ENCODE measurements at regions not wholly inside any gene's neighbourhood (a gene's known extent, or its start where the extent isn't known, plus 50 kb on each side); places are given as distances from the start of the nearest gene placed in this dataset.
"Not testable (repeated sequence)": the region's sequence is repeated elsewhere in the genome, so short reads cannot be mapped to it uniquely, and the experiment has no call there.

- no peaks in the 10 kb centered on the region for H3K27me3 ChIP-seq (ENCODE audit: control insufficient read depth, insufficient read depth, low read length)
- peaks cover 5% of the 10 kb centered on the region; the same call in 1 of the 2 replicates for H3K4me1 ChIP-seq (ENCODE audit: control insufficient read depth, insufficient read depth, low read length)
- no peaks in the 10 kb centered on the region for H3K36me3 ChIP-seq (ENCODE audit: control insufficient read depth, insufficient read depth, low read length)
- no peaks in the 10 kb centered on the region for H3K9me3 ChIP-seq (ENCODE audit: control insufficient read depth, insufficient read depth, low read depth, low read length)
- H3K9ac ChIP-seq (ENCODE audit: low read length) = no peak overlapping the region
- H3K4me3 ChIP-seq (ENCODE audit: low read depth, low read length) = no peak overlapping the region
- H3K27ac ChIP-seq (ENCODE audit: low read depth, low read length) = no peak overlapping the region
Measured at GRCh38 chr2:215833531-215834162, 179.7 kb downstream of the MREG start.

GRCh38 chr2:215832791-215833190 lies 180.6 kb downstream of the MREG start:
- H3K36me3 ChIP-seq (ENCODE audit: control insufficient read depth, insufficient read depth, low read length) = no peaks in the 10 kb centered on the region
- peaks cover 5% of the 10 kb centered on the region; the same call in 1 of the 2 replicates for H3K4me1 ChIP-seq (ENCODE audit: control insufficient read depth, insufficient read depth, low read length)
- H3K9me3 ChIP-seq (ENCODE audit: control insufficient read depth, insufficient read depth, low read depth, low read length) = no peaks in the 10 kb centered on the region
- H3K27me3 ChIP-seq (ENCODE audit: control insufficient read depth, insufficient read depth, low read length) = no peaks in the 10 kb centered on the region
- H3K4me3 ChIP-seq (ENCODE audit: low read depth, low read length) = no peak overlapping the region
- no peak overlapping the region for H3K9ac ChIP-seq (ENCODE audit: low read length)
- no peak overlapping the region for H3K27ac ChIP-seq (ENCODE audit: low read depth, low read length)

- no peak overlapping the region for H3K9ac ChIP-seq (ENCODE audit: low read length)
- no peak overlapping the region for H3K27ac ChIP-seq (ENCODE audit: low read depth, low read length)
- H3K4me3 ChIP-seq (ENCODE audit: low read depth, low read length) = no peak overlapping the region
- H3K4me1 ChIP-seq (ENCODE audit: control insufficient read depth, insufficient read depth, low read length) = peaks cover 10% of the 10 kb centered on the region; the same call in 1 of the 2 replicates
- no peaks in the 10 kb centered on the region for H3K36me3 ChIP-seq (ENCODE audit: control insufficient read depth, insufficient read depth, low read length)
- H3K27me3 ChIP-seq (ENCODE audit: control insufficient read depth, insufficient read depth, low read length) = no peaks in the 10 kb centered on the region
- no peaks in the 10 kb centered on the region for H3K9me3 ChIP-seq (ENCODE audit: control insufficient read depth, insufficient read depth, low read depth, low read length)
Measured at GRCh38 chr2:215831296-215831913, 181.9 kb downstream of the MREG start.

GRCh38 chr2:215830304-215830703 lies 183.0 kb downstream of the MREG start:
- no peaks in the 10 kb centered on the region for H3K27me3 ChIP-seq (ENCODE audit: control insufficient read depth, insufficient read depth, low read length)
- no peaks in the 10 kb centered on the region for H3K9me3 ChIP-seq (ENCODE audit: control insufficient read depth, insufficient read depth, low read depth, low read length)
- no peak overlapping the region for H3K9ac ChIP-seq (ENCODE audit: low read length)
- peaks cover 14% of the 10 kb centered on the region; the same call in 1 of the 2 replicates for H3K4me1 ChIP-seq (ENCODE audit: control insufficient read depth, insufficient read depth, low read length)
- no peak overlapping the region for H3K4me3 ChIP-seq (ENCODE audit: low read depth, low read length)
- no peak overlapping the region for H3K27ac ChIP-seq (ENCODE audit: low read depth, low read length)
- no peaks in the 10 kb centered on the region for H3K36me3 ChIP-seq (ENCODE audit: control insufficient read depth, insufficient read depth, low read length)

- H3K27ac ChIP-seq (ENCODE audit: low read depth, low read length) = no peak overlapping the region
- no peaks in the 10 kb centered on the region for H3K27me3 ChIP-seq (ENCODE audit: control insufficient read depth, insufficient read depth, low read length)
- no peaks in the 10 kb centered on the region for H3K9me3 ChIP-seq (ENCODE audit: control insufficient read depth, insufficient read depth, low read depth, low read length)
- no peak overlapping the region for H3K4me3 ChIP-seq (ENCODE audit: low read depth, low read length)
- no peaks in the 10 kb centered on the region for H3K36me3 ChIP-seq (ENCODE audit: control insufficient read depth, insufficient read depth, low read length)
- H3K4me1 ChIP-seq (ENCODE audit: control insufficient read depth, insufficient read depth, low read length) = peaks cover 14% of the 10 kb centered on the region; the same call in 1 of the 2 replicates
- H3K9ac ChIP-seq (ENCODE audit: low read length) = no peak overlapping the region
Measured at GRCh38 chr2:215829261-215829660, 184.1 kb downstream of the MREG start.

- no peak overlapping the region for H3K27ac ChIP-seq (ENCODE audit: low read depth, low read length)
- H3K4me3 ChIP-seq (ENCODE audit: low read depth, low read length) = no peak overlapping the region
- no peak overlapping the region for H3K9ac ChIP-seq (ENCODE audit: low read length)
- no peaks in the 10 kb centered on the region for H3K27me3 ChIP-seq (ENCODE audit: control insufficient read depth, insufficient read depth, low read length)
- H3K9me3 ChIP-seq (ENCODE audit: control insufficient read depth, insufficient read depth, low read depth, low read length) = no peaks in the 10 kb centered on the region
- H3K4me1 ChIP-seq (ENCODE audit: control insufficient read depth, insufficient read depth, low read length) = peaks cover 11% of the 10 kb centered on the region; the same call in 1 of the 2 replicates
- no peaks in the 10 kb centered on the region for H3K36me3 ChIP-seq (ENCODE audit: control insufficient read depth, insufficient read depth, low read length)
Measured at GRCh38 chr2:215828528-215829184, 184.7 kb downstream of the MREG start.

GRCh38 chr2:215826838-215827441 lies 186.4 kb downstream of the MREG start:
- Histone ChIP-seq H3K9ac (ENCODE audit: low read length) (no peak overlapping the region), H3K27me3 (ENCODE audit: control insufficient read depth, insufficient read depth, low read length) (no peaks in the 10 kb centered on the region), H3K9me3 (ENCODE audit: control insufficient read depth, insufficient read depth, low read depth, low read length) (no peaks in the 10 kb centered on the region), H3K4me1 (ENCODE audit: control insufficient read depth, insufficient read depth, low read length) (peaks cover 9% of the 10 kb centered on the region; the same call in 1 of the 2 replicates), H3K4me3 (ENCODE audit: low read depth, low read length) (no peak overlapping the region), H3K27ac (ENCODE audit: low read depth, low read length) (no peak overlapping the region), H3K36me3 (ENCODE audit: control insufficient read depth, insufficient read depth, low read length) (no peaks in the 10 kb centered on the region)

- H3K36me3 ChIP-seq (ENCODE audit: control insufficient read depth, insufficient read depth, low read length) = no peaks in the 10 kb centered on the region
- peaks cover 9% of the 10 kb centered on the region; the same call in 1 of the 2 replicates for H3K4me1 ChIP-seq (ENCODE audit: control insufficient read depth, insufficient read depth, low read length)
- no peak overlapping the region for H3K27ac ChIP-seq (ENCODE audit: low read depth, low read length)
- no peaks in the 10 kb centered on the region for H3K27me3 ChIP-seq (ENCODE audit: control insufficient read depth, insufficient read depth, low read length)
- H3K9ac ChIP-seq (ENCODE audit: low read length) = no peak overlapping the region
- no peaks in the 10 kb centered on the region for H3K9me3 ChIP-seq (ENCODE audit: control insufficient read depth, insufficient read depth, low read depth, low read length)
- H3K4me3 ChIP-seq (ENCODE audit: low read depth, low read length) = no peak overlapping the region
Measured at GRCh38 chr2:215826376-215826775, 187.0 kb downstream of the MREG start.

GRCh38 chr2:215825707-215826106 lies 187.6 kb downstream of the MREG start:
- no peak overlapping the region for H3K4me3 ChIP-seq (ENCODE audit: low read depth, low read length)
- H3K27me3 ChIP-seq (ENCODE audit: control insufficient read depth, insufficient read depth, low read length) = no peaks in the 10 kb centered on the region
- H3K9ac ChIP-seq (ENCODE audit: low read length) = no peak overlapping the region
- no peaks in the 10 kb centered on the region for H3K9me3 ChIP-seq (ENCODE audit: control insufficient read depth, insufficient read depth, low read depth, low read length)
- no peaks in the 10 kb centered on the region for H3K36me3 ChIP-seq (ENCODE audit: control insufficient read depth, insufficient read depth, low read length)
- no peak overlapping the region for H3K27ac ChIP-seq (ENCODE audit: low read depth, low read length)
- peaks cover 9% of the 10 kb centered on the region; the same call in 1 of the 2 replicates for H3K4me1 ChIP-seq (ENCODE audit: control insufficient read depth, insufficient read depth, low read length)

- not testable (repeated sequence) for H3K9me3 ChIP-seq (ENCODE audit: control insufficient read depth, insufficient read depth, low read depth, low read length); H3K27ac ChIP-seq (ENCODE audit: low read depth, low read length); H3K9ac ChIP-seq (ENCODE audit: low read length); H3K27me3 ChIP-seq (ENCODE audit: control insufficient read depth, insufficient read depth, low read length); H3K36me3 ChIP-seq (ENCODE audit: control insufficient read depth, insufficient read depth, low read length); H3K4me1 ChIP-seq (ENCODE audit: control insufficient read depth, insufficient read depth, low read length); H3K4me3 ChIP-seq (ENCODE audit: low read depth, low read length)
Measured at GRCh38 chr2:215821298-215821697, 192.1 kb downstream of the MREG start.

GRCh38 chr2:215819713-215820112 lies 193.6 kb downstream of the MREG start:
- not testable (repeated sequence) for H3K27me3 ChIP-seq (ENCODE audit: control insufficient read depth, insufficient read depth, low read length); H3K36me3 ChIP-seq (ENCODE audit: control insufficient read depth, insufficient read depth, low read length); H3K9ac ChIP-seq (ENCODE audit: low read length); H3K27ac ChIP-seq (ENCODE audit: low read depth, low read length); H3K4me3 ChIP-seq (ENCODE audit: low read depth, low read length); H3K9me3 ChIP-seq (ENCODE audit: control insufficient read depth, insufficient read depth, low read depth, low read length); H3K4me1 ChIP-seq (ENCODE audit: control insufficient read depth, insufficient read depth, low read length)

Data from HUES6 (cell line).